Mammary epithelial cell (primary cell): ENCODE measurements at regions not wholly inside any gene's neighbourhood (a gene's known extent, or its start where the extent isn't known, plus 50 kb on each side); places are given as distances from the start of the nearest gene placed in this dataset.

Source experiments
- EZH2 ChIP-seq: IDR thresholded peaks from 2 replicates; pipeline ENCODE4 v1.6.1; 2012; ENCODE audit warnings: low read length, inconsistent platforms, borderline replicate concordance
- TF ChIP-seq, protein P1 (sequence below), 2 donors: IDR thresholded peaks in 1 of 2; conservative IDR thresholded peaks in 1 of 2; 2 replicates each; pipeline ENCODE4 v1.5.1; 2011 to 2012; ENCODE audit warnings: inconsistent platforms in 2 of 2, low read length in 2 of 2, mild to moderate bottlenecking in 2 of 2, control low read depth in 1 of 2, low read depth in 1 of 2; ENCODE audit not compliant: insufficient read depth in 1 of 2; ENCODE audit errors: extremely low read depth in 1 of 2

DNA sequence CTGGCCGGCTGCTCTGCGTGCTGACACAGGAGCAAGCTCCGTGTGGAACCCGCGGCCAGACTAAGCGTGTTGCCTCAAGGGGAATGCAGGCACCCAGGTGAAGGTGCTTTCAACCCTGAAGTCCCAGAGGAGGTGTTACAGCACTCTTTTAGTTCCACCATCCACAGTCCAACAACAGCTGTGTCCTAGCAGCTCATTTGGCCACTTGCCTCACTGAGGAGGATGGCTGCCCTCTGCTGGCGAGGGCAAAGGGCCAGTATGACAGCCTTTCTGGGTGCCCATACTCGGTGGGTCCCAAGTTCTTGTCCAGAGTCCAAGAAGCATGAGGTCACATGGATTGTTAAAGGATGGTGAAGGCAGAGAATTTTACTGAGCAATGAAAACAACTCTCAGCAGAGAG lies 87.8 kb downstream of the C3orf85 start:
- TF ChIP-seq, protein P1, sequence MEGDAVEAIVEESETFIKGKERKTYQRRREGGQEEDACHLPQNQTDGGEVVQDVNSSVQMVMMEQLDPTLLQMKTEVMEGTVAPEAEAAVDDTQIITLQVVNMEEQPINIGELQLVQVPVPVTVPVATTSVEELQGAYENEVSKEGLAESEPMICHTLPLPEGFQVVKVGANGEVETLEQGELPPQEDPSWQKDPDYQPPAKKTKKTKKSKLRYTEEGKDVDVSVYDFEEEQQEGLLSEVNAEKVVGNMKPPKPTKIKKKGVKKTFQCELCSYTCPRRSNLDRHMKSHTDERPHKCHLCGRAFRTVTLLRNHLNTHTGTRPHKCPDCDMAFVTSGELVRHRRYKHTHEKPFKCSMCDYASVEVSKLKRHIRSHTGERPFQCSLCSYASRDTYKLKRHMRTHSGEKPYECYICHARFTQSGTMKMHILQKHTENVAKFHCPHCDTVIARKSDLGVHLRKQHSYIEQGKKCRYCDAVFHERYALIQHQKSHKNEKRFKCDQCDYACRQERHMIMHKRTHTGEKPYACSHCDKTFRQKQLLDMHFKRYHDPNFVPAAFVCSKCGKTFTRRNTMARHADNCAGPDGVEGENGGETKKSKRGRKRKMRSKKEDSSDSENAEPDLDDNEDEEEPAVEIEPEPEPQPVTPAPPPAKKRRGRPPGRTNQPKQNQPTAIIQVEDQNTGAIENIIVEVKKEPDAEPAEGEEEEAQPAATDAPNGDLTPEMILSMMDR (conservative IDR thresholded peaks at IDR 0.05 in 1 of 2, IDR thresholded peaks at IDR 0.05 in 1 of 2; ENCODE audit: extremely low read depth in 1 of 2, insufficient read depth in 1 of 2, low read depth in 1 of 2, low read length in 2 of 2), result peak in 1 of 2 donors; percentile 8
- TF ChIP-seq EZH2, result no peak
